Calu3 (cell line): ENCODE measurements at regions not wholly inside any gene's neighbourhood (a gene's known extent, or its start where the extent isn't known, plus 50 kb on each side); places are given as distances from the start of the nearest gene placed in this dataset.

Source experiments
- BruUV-seq: library from RNA; stranded (reverse); fragments of 400-500 nt; replicated peaks from 2 replicates; lab custom pipeline; 2021; lab: Mats Ljungman, UMichigan
- CTCF ChIA-PET: fragments of 300-600 bp; sonication (Branson Sonifier 250); formaldehyde crosslinking; loops from one replicate; lab custom pipeline; 2022; ENCODE audit warnings: antibody characterized with exemption; lab: Charles Lee
- DNase-seq: peaks from one replicate; pipeline ENCODE4 v3.0.0; 2022
- H3K27ac Mint-ChIP-seq: one replicate; pipeline ENCODE4 v1.8.0; 2022; ENCODE audit warnings: mixed read lengths; ENCODE audit not compliant: unreplicated experiment
- H3K27me3 Mint-ChIP-seq: one replicate; pipeline ENCODE4 v1.8.0; 2022; ENCODE audit warnings: mixed read lengths; ENCODE audit not compliant: unreplicated experiment
- H3K36me3 Mint-ChIP-seq: one replicate; pipeline ENCODE4 v1.8.0; 2022; ENCODE audit warnings: mild to moderate bottlenecking, moderate library complexity, mixed read lengths; ENCODE audit not compliant: insufficient read depth, unreplicated experiment
- H3K4me1 Mint-ChIP-seq: one replicate; pipeline ENCODE4 v1.8.0; 2022; ENCODE audit warnings: mild to moderate bottlenecking, low read depth, mixed read lengths; ENCODE audit not compliant: unreplicated experiment
- H3K4me3 Mint-ChIP-seq: one replicate; pipeline ENCODE4 v1.8.0; 2022; ENCODE audit warnings: mild to moderate bottlenecking, low read depth, moderate library complexity, mixed read lengths; ENCODE audit not compliant: unreplicated experiment
- H3K9me3 Mint-ChIP-seq: one replicate; pipeline ENCODE4 v1.8.0; 2022; ENCODE audit warnings: low read depth, mixed read lengths; ENCODE audit not compliant: unreplicated experiment
- CTCF ChIP-seq: fragments of 200-600 bp; IDR thresholded peaks from one replicate; pipeline ENCODE4 v1.8.0; 2022; ENCODE audit warnings: antibody characterized with exemption; ENCODE audit not compliant: unreplicated experiment
- intact Hi-C: fragments of 100-400 bp; cut with micrococcal nuclease; formaldehyde crosslinking; loops from one replicate; pipeline ENCODE4 v1.10.0; 2022; ENCODE audit not compliant: unreplicated experiment

- H3K4me1 Mint-ChIP-seq: no peaks in the 10 kb centered on the region
- H3K9me3 Mint-ChIP-seq: no peaks in the 10 kb centered on the region
- CTCF ChIA-PET: no interaction called here
- no TSS peak for BruUV-seq
- intact Hi-C loops: no loop called here
- no peaks in the 10 kb centered on the region for H3K36me3 Mint-ChIP-seq
- H3K27ac Mint-ChIP-seq: no peak overlapping the region
- no peak overlapping the region for H3K4me3 Mint-ChIP-seq
- no peak for DNase-seq
- peaks cover 69% of the 10 kb centered on the region for H3K27me3 Mint-ChIP-seq
- TF ChIP-seq CTCF: no peak
These were observed 412.3 kb downstream of the BRD1 start for GRCh38 chr22:49415151-49415951.

GRCh38 chr22:49413551-49413950 is 414.1 kb downstream of the BRD1 start:
- H3K27me3 Mint-ChIP-seq: peaks cover 86% of the 10 kb centered on the region

GRCh38 chr22:49413146-49413545 is 414.5 kb downstream of the BRD1 start:
- CTCF ChIA-PET: no interaction called here

More at GRCh38 chr22:49413551-49413950, 414.1 kb downstream of the BRD1 start:
- no peak overlapping the region for H3K4me3 Mint-ChIP-seq
- H3K9me3 Mint-ChIP-seq: peaks cover 4% of the 10 kb centered on the region
- no peak overlapping the region for H3K27ac Mint-ChIP-seq
- no peaks in the 10 kb centered on the region for H3K4me1 Mint-ChIP-seq
- H3K36me3 Mint-ChIP-seq: no peaks in the 10 kb centered on the region
- DNase-seq: no peak
- no peak for TF ChIP-seq CTCF
- CTCF ChIA-PET: no interaction called here
- no TSS peak for BruUV-seq
- intact Hi-C loops: no loop called here

GRCh38 chr22:49412236-49412635 is 415.4 kb downstream of the BRD1 start:
- DNase-seq: no peak
- Mint-ChIP-seq H3K4me1 (no peaks in the 10 kb centered on the region), H3K9me3 (peaks cover 4% of the 10 kb centered on the region), H3K36me3 (no peaks in the 10 kb centered on the region), H3K27me3 (peaks cover 92% of the 10 kb centered on the region), H3K27ac (no peak overlapping the region), H3K4me3 (no peak overlapping the region)
- CTCF ChIA-PET: no interaction called here
- no peak for TF ChIP-seq CTCF
- intact Hi-C loops: no loop called here
- no TSS peak for BruUV-seq

More at GRCh38 chr22:49413146-49413545, 414.5 kb downstream of the BRD1 start:
- no peak for DNase-seq
- peaks cover 4% of the 10 kb centered on the region for H3K9me3 Mint-ChIP-seq
- no peak overlapping the region for H3K4me3 Mint-ChIP-seq
- no peaks in the 10 kb centered on the region for H3K36me3 Mint-ChIP-seq
- peaks cover 90% of the 10 kb centered on the region for H3K27me3 Mint-ChIP-seq
- H3K27ac Mint-ChIP-seq: no peak overlapping the region
- intact Hi-C loops: no loop called here
- H3K4me1 Mint-ChIP-seq: no peaks in the 10 kb centered on the region
- TF ChIP-seq CTCF: no peak
- no TSS peak for BruUV-seq
